ENCODE measurements at regions not wholly inside any gene's neighbourhood (a gene's known extent, or its start where the extent isn't known, plus 50 kb on each side); places are given as distances from the start of the nearest gene placed in this dataset.

GRCh38 chr1:117268535-117269455 is 58.1 kb upstream of the VTCN1 start:
- Mint-ChIP-seq H3K27me3 (ENCODE audit: low read depth) (no peaks in the 10 kb centered on the region), H3K9me3 (peaks cover 18% of the 10 kb centered on the region), H3K36me3 (peaks cover 17% of the 10 kb centered on the region), H3K4me3 (no peak overlapping the region), H3K27ac (peak overlapping the region; percentile 96), H3K4me1 (peaks cover 54% of the 10 kb centered on the region)
- ATAC-seq (peak; percentile 85), DNase-seq (ENCODE audit: low spot score) (peak; percentile 62)
- TF ChIP-seq ZNF121 (CRISPR knock-in tag; IDR thresholded peaks at IDR 0.05) = 0 out of 2 replicates have a peak, but pooled peaks have one; percentile 2
- no peak for TF ChIP-seq ATF6 (CRISPR knock-in tag; IDR thresholded peaks at IDR 0.05)
- TF ChIP-seq ZNF423 (CRISPR knock-in tag; IDR thresholded peaks at IDR 0.05) = peak; percentile 59; the same call in 1 of the 2 replicates
- no peak for TF ChIP-seq USF2 (CRISPR knock-in tag; IDR thresholded peaks at IDR 0.05)
- TF ChIP-seq ZBTB21 (CRISPR knock-in tag; IDR thresholded peaks at IDR 0.05; ENCODE audit: borderline replicate concordance) = no peak
- no peak for TF ChIP-seq AFF4 (CRISPR knock-in tag; IDR thresholded peaks at IDR 0.05; ENCODE audit: borderline replicate concordance)
- TF ChIP-seq SP1 (CRISPR knock-in tag; conservative IDR thresholded peaks at IDR 0.05) = no peak
- no peak for TF ChIP-seq STAT6 (CRISPR knock-in tag; conservative IDR thresholded peaks at IDR 0.05; ENCODE audit: low read depth)
- TF ChIP-seq CBFB (CRISPR knock-in tag; IDR thresholded peaks at IDR 0.05; ENCODE audit: low read depth) = no peak
- peak; percentile 23; the same call in 1 of the 2 replicates for TF ChIP-seq SOX15 (CRISPR knock-in tag; IDR thresholded peaks at IDR 0.05)
- TF ChIP-seq TEAD1 (CRISPR knock-in tag; IDR thresholded peaks at IDR 0.05) = peak; percentile 78; the same call in 1 of the 2 replicates
- ChIA-PET CTCF (interaction anchor here (2.1 to 2.6 kb wide), 2 partner anchors 16 to 140 kb away, joined by 8 to 10 read pairs; no protein-coding TSS in a partner anchor), POLR2A (interaction anchor here (0.6 kb wide), 1 partner anchor 275 kb away, joined by 4 read pairs; no protein-coding TSS in a partner anchor)

- DNase-seq (ENCODE audit: low spot score) (no peak), ATAC-seq (no peak)
- 0 out of 2 replicates have a peak overlapping the region, but pooled peaks have one; percentile 27 for H3K27ac Mint-ChIP-seq
- H3K27me3 Mint-ChIP-seq (ENCODE audit: low read depth) = no peaks in the 10 kb centered on the region
- no peak overlapping the region for H3K4me3 Mint-ChIP-seq
- H3K36me3 Mint-ChIP-seq = peaks cover 3% of the 10 kb centered on the region; the same call in 1 of the 2 replicates
- POLR2A ChIA-PET = no interaction called here
- peaks cover 4% of the 10 kb centered on the region; the same call in 1 of the 2 replicates for H3K9me3 Mint-ChIP-seq
- CTCF ChIA-PET = interaction anchor here (2.1 to 2.6 kb wide), 2 partner anchors 18 to 138 kb away, joined by 8 to 10 read pairs; no protein-coding TSS in a partner anchor
- peaks cover 59% of the 10 kb centered on the region for H3K4me1 Mint-ChIP-seq
- no peak for TF ChIP-seq USF2 (CRISPR knock-in tag; IDR thresholded peaks at IDR 0.05)
- no peak for TF ChIP-seq IRF1 (CRISPR knock-in tag; IDR thresholded peaks at IDR 0.05)
- no peak for TF ChIP-seq PRDM15 (CRISPR knock-in tag; IDR thresholded peaks at IDR 0.05)
- no peak for TF ChIP-seq MLX (CRISPR knock-in tag; IDR thresholded peaks at IDR 0.05)
- no peak for TF ChIP-seq FOXP1 (CRISPR knock-in tag; IDR thresholded peaks at IDR 0.05; ENCODE audit: borderline replicate concordance)
- TF ChIP-seq CREB1 (CRISPR knock-in tag; IDR thresholded peaks at IDR 0.05) = no peak
These were observed 56.6 kb upstream of the VTCN1 start for GRCh38 chr1:117267232-117267774.

Measured in WTC11 (cell line).